GM21360 (cell line): ENCODE measurements at regions not wholly inside any gene's neighbourhood (a gene's known extent, or its start where the extent isn't known, plus 50 kb on each side); places are given as distances from the start of the nearest gene placed in this dataset.

Source experiments
- ATAC-seq: cut with Tn5 transposase; IDR thresholded peaks from one replicate; pipeline ENCODE4 v1.9.1; 2021; ENCODE audit warnings: mild to moderate bottlenecking, moderate library complexity; ENCODE audit not compliant: unreplicated experiment

- no peak for ATAC-seq
Measured at GRCh38 chr5:60343102-60343501, 356.9 kb downstream of the DEPDC1B start.

- peak; percentile 65 for ATAC-seq
Measured at GRCh38 chr5:60340965-60341471, 358.9 kb downstream of the DEPDC1B start.

DNA sequence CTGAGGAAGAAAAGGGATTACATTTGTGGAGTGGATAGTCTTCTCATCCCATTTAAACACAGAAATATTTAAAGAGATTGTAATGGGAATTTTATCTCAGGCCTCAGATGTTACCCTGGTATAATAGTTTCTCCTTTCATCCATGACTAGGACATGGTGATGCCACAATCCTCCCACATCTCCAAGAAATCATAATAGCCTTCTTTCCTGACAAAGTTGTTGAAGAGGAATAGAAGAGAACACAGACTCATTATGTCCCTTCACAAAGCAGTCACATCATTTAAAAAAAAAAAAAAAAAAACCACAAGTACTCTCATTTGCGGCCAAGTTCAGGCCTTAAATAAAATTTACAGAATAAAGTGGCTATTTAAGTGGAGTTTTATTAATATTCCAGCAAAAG is 359.6 kb downstream of the DEPDC1B start:
- ATAC-seq: no peak

DNA sequence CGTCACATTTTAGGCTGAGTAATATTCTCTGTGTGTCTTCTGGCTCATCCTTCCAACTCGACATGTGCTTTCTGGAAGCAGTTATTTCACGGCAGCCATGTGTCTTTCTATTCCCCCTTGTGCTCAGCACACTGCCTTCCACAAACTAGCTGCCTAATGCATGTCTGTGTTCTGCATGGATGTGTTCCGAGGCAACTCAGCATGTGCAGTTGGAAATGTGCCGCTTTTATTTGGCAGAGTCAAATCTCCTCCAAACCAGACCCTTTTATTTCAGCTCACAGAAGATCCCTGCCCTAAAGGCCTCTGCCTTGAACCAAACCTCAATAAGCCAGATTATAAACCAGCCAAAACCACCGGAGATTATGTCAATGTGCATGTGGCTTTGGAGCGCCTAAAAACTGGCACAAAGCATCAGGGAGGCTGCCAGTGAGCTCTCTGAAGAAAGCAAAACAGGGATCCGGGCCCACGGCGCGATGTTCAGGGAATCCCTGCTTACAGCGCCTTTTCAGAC is 360.2 kb downstream of the DEPDC1B start:
- ATAC-seq: no peak

DNA sequence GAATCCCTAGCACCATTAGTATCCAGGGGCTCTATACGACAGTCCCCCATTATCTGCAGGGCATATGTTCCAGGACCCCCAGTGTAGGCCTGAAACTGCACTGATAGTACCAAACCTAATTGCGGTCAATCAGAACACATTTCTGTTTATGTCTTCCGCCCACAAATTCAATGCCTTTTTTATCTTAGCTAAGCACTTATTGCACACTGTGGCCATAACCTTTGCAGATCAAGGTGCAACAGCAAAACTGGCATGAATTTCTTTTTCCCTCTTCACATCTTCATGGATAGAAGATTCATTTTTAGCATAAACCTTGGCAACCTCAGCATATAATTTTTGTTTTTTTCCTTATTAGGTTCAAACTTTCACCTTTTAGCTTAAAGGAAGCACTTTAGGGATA is 361.1 kb downstream of the DEPDC1B start:
- no peak for ATAC-seq

DNA sequence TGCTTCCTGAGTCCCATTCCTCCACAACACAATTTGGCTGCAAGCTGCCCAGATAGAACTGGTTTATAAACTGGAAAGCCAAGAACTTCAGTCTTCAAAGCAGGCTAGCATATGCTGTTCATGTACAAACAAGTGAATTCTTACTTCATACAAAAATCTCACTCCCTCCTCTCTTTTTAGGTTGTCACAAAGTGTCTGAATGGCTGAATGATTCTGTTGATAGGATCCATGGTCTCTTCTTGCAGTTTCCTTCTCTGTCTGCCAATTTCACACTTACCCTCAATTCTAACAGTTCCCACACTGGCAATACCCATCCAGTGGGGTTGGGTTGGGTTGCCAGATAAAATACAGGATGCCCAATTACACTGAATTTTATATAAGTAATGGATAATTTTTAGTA is 363.5 kb downstream of the DEPDC1B start:
- ATAC-seq: no peak

DNA sequence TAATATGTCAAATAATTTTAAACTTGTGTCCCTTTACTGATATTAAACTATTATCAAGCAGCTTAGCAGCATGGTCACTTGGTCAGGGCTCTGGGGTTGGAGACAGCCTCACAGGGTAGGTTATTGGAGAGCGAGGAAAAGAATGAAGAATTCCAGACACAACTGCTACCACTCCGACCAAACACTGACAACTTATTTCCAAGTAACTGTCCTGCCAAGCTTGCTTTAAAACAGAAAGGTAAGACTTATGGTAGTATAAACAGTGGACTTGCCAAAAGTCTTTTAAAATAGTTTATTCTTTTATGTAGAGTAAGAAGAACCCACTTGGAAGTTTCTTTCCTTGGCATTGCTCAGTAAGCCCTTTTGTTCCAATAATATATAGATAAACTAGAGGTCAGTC is 364.1 kb downstream of the DEPDC1B start:
- ATAC-seq: no peak

GRCh38 chr5:60334281-60334713 is 365.7 kb downstream of the DEPDC1B start:
- ATAC-seq: no peak

DNA sequence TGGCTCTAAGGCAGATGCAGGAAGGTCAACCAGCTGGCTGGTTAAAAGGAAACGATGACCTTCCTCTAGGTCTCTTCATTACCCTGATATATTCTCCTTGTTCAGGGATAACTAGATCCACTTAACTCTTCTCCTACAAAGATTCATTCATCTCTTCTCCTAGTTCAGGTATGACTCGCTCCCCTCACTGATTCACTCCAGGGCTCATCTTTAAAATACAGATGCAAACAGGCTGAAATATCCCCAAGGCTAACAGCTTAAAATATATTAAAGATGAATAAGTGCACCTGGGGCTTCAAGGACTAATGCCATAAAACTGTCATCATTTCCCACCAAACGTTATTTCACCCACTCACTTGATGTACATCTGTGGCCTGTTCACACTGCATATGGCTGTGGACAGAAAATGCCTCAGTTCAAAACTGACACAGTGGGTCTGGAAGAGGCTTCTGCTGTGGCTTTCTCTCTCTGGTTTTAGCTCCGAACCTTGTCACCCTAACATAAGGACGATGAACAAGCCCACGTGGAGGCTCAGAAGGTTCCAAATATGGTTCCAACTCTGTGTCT is 366.9 kb downstream of the DEPDC1B start:
- ATAC-seq: no peak

- peak; percentile 84 for ATAC-seq
Measured at GRCh38 chr5:60332244-60333004, 367.5 kb downstream of the DEPDC1B start.

GRCh38 chr5:60330236-60330635 is 369.7 kb downstream of the DEPDC1B start:
- ATAC-seq: no peak

GRCh38 chr5:60325870-60326269 is 374.1 kb downstream of the DEPDC1B start:
- ATAC-seq: no peak

GRCh38 chr5:60323596-60323995 is 376.4 kb downstream of the DEPDC1B start:
- ATAC-seq: no peak

- no peak for ATAC-seq
Measured at GRCh38 chr5:60312098-60312497, 387.9 kb downstream of the DEPDC1B start.

DNA sequence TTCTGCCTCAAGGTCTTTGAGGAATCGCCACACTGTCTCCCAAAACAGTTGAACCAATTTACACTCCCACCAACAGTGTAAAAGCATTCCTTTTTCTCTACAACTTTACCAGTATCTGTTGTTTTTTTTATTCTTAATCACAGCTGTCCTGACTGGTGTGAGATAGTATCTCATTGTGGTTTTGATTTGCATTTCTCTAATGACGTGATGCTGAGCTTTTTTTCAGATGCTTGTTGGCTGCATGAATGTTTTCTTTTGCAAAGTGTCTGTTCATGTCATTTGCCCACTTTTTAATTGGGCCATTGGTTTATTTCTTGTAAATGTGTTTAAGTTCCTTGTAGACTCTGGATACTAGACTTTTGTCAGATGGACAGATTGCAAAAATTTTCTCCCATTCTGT is 400.0 kb downstream of the DEPDC1B start:
- ATAC-seq: no peak

DNA sequence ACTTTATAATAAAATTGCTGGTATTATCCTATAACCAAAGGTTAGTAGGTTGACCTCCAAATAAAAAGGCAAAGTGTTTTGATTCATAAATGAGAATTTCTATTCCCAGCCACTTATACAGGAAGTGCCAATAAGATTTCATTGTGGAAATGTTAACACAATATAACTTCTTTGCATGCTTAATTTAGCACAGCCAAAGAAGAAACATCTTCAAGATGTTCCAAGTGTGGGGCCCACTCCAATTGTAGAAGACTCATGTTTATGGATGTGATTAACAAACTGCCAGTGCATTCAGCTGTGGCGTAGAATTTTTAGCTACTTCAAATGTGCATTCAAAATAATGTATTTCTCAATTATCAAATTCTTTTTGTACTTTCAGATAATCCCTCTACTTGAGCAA is 402.3 kb downstream of the DEPDC1B start:
- ATAC-seq: no peak

GRCh38 chr5:60295423-60295822 is 401.9 kb upstream of the PDE4D start:
- peak; percentile 59 for ATAC-seq

- no peak for ATAC-seq
Measured at GRCh38 chr5:60293518-60293917, 400.0 kb upstream of the PDE4D start.

DNA sequence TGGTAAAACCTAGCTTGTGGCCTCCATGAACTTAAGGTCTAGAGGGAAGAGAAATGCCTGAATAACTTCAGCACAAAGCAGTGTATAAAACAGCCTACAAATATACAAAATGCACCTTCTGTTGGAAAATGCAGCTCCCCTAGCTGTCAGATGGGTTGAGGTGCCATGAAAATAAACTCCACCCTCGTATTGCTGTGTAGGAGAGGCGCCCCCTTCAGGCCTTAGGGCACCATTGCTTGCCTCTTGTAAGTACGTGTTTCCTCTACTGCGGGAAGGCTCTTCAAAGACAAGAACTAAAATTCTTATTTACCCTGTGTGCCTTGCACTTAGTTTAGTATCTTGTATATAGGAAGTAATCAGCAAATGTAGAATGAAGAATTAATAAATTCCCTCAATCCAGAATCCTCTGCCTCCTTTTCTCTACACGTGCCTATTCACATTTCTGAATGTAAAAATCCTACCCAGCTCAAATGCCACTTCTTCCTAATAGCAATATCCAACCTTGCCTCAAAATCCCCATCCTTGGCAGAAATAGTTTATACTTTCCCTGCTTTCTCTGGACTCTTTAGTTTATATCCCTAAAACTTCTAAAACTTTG is 393.7 kb upstream of the PDE4D start:
- ATAC-seq: peak; percentile 98

DNA sequence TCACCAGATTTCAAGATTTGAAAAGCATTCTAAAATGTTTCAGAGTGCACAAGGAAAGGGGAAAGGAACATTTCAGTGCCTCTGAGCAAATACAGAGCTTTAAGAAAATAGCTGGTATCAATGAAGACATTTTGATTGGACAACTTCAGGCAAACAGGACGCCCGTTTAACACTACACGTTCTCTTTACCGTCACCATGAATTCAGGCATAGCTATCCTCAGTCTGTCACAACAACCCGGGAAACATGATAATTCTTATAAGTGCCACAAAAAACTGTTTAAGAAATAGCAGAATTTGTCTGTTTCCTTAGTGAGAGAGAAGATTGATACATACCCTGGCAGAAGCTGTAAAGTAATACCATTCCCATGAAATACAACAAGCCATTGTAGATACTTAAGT is 392.4 kb upstream of the PDE4D start:
- no peak for ATAC-seq

DNA sequence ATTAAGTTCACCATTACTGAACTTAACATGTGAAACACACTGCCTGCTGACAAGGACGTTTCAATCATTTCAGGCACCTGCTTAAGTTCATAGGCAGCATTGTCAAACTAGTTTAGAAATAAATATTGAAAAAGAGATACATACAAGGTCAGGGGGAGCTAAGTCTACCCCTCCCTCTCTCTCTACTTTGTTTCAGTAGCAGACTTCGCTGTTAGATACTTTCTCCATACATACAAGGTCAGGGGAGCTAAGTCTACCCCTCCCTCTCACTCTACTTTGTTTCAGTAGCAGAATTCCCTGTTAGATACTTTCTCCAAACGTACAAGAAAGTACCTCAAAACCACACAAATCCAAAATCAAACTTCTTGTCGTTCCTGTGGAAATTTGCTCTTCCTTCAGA is 387.4 kb upstream of the PDE4D start:
- ATAC-seq: no peak

DNA sequence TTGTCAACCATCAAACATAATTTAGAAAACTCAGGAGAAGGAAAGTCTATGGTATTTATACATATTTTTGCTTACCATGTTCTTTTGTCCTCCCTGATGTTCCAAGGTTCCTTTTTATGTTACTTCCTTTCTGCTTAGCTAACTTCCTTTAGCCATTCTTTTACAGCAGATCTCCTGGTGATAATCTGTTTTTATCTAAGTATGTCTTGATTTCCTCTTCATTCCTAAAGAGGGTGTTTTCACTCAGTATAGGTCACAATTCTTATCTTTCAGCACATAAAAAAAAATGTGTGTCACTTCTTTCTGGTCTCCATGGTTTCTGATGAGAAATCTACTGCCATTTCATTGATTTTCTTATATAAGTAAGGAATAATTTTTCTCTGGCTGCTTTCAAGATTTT is 384.4 kb upstream of the PDE4D start:
- no peak for ATAC-seq
